Thyroid gland (tissue), 4 donors: ENCODE measurements at regions not wholly inside any gene's neighbourhood (a gene's known extent, or its start where the extent isn't known, plus 50 kb on each side); places are given as distances from the start of the nearest gene placed in this dataset.

Experiments used
- DNase-seq, 2 donors: peaks; one replicate each; pipeline ENCODE4 v3.0.0-alpha.2; 2019
- H3K27ac ChIP-seq, 3 donors: fragments of 200-600 bp; sonication (generic); 1 replicate in 2 of 3; 2 replicates in 1 of 3; pipeline ENCODE4 v1.5.1; 2016 to 2019; ENCODE audit warnings: mild to moderate bottlenecking in 1 of 3, moderate library complexity in 1 of 3
- H3K27me3 ChIP-seq: fragments of 200-600 bp; sonication (generic); one replicate; pipeline ENCODE4 v1.5.1; 2019
- H3K36me3 ChIP-seq, 2 donors: fragments of 200-600 bp; sonication (generic); one replicate each; pipeline ENCODE4 v1.5.1; 2016 to 2019
- H3K4me1 ChIP-seq, 2 donors: fragments of 200-600 bp; sonication (generic); one replicate each; pipeline ENCODE4 v1.5.1; 2017 to 2019
- H3K4me3 ChIP-seq, 3 donors: fragments of 200-600 bp; sonication (generic); replicated peaks in 1 of 3; 1 replicate in 2 of 3; 2 replicates in 1 of 3; pipeline ENCODE4 v1.5.1; 2016; ENCODE audit warnings: mild to moderate bottlenecking in 1 of 3
- H3K9me3 ChIP-seq: fragments of 200-600 bp; sonication (generic); one replicate; pipeline ENCODE4 v1.5.1; 2017
- POLR2A ChIP-seq, 2 donors: fragments of 450-650 bp; IDR thresholded peaks; one replicate each; pipeline ENCODE4 v1.6.1; 2017; ENCODE audit warnings: antibody characterized with exemption in 2 of 2, mild to moderate bottlenecking in 2 of 2, moderate library complexity in 1 of 2
- WGBS, 2 donors: methylation state at CpG; one replicate each; pipeline ENCODE4 v1.1.5; 2017; 5-methylcytosine and 5-hydroxymethylcytosine counted together
- intact Hi-C: fragments of 100-400 bp; cut with DNase I; formaldehyde crosslinking; loops from one replicate; pipeline ENCODE4 v1.15.1; 2023
- TF ChIP-seq, protein P1 (sequence below), 6 experiments: fragments of 200-600 bp in 3 of 6; fragments of 450-650 bp in 3 of 6; sonication (generic) in 3 of 6; IDR thresholded peaks; one replicate each; pipeline ENCODE4 v1.5.1; 2016 to 2019; ENCODE audit warnings: antibody characterized with exemption in 6 of 6, mild to moderate bottlenecking in 2 of 6, inconsistent platforms in 1 of 6, moderate library complexity in 1 of 6

DNA sequence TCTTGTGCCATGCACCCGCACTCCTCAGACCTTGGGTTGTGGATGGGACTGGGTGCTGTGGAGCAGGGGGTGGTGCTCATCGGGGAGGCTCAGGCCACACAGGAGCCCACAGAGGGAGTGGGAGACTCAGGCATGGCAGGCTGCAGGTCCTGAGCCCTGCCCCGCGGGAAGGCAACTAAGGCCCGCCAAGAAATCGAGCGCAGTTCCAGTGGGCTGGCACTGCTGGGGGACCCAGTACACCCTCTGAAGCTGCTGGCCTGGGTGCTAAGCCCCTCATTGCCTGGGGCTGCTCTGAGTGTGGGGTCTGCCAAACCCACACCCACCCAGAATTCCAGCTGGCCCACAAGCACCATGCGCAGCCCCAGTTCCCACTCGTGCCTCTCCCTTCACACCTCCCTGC lies 450.5 kb upstream of the FGF16 start:
- intact Hi-C loops, result no loop called here
- no peak overlapping the region for H3K27ac ChIP-seq
- no peak overlapping the region for H3K4me3 ChIP-seq
- 86% methylated on average over 1 of the region's 9 CpGs; no CpG with 5 or more reads in 1 of the 2 donors for WGBS, 2 donors
- no peaks in the 10 kb centered on the region for H3K27me3 ChIP-seq
- no peaks in the 10 kb centered on the region for H3K4me1 ChIP-seq
- no peaks in the 10 kb centered on the region for H3K36me3 ChIP-seq
- no peaks in the 10 kb centered on the region for H3K9me3 ChIP-seq
- TF ChIP-seq, protein P1, sequence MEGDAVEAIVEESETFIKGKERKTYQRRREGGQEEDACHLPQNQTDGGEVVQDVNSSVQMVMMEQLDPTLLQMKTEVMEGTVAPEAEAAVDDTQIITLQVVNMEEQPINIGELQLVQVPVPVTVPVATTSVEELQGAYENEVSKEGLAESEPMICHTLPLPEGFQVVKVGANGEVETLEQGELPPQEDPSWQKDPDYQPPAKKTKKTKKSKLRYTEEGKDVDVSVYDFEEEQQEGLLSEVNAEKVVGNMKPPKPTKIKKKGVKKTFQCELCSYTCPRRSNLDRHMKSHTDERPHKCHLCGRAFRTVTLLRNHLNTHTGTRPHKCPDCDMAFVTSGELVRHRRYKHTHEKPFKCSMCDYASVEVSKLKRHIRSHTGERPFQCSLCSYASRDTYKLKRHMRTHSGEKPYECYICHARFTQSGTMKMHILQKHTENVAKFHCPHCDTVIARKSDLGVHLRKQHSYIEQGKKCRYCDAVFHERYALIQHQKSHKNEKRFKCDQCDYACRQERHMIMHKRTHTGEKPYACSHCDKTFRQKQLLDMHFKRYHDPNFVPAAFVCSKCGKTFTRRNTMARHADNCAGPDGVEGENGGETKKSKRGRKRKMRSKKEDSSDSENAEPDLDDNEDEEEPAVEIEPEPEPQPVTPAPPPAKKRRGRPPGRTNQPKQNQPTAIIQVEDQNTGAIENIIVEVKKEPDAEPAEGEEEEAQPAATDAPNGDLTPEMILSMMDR (IDR thresholded peaks at IDR 0.05), result no peak
- no peak for DNase-seq

DNA sequence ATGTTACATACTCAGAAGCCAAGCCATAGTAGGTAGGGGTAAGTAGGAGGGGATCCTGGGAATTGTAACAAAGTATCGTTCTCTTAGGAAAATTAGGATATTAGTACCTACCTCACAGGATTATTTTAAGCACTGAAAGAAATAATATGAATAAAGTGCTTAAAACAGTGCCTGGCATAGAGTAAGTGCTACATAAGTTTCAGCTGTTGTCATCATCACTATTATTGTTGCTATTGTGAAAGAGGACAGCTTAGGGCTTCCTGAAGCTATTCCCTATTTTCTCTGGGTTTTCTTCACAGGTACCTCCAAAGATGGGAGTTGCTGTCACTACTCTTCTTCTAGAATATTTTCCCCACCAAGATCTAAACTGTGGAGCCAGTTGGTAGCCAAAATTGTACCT lies 443.7 kb upstream of the FGF16 start:
- no peaks in the 10 kb centered on the region for H3K9me3 ChIP-seq
- H3K27ac ChIP-seq, result no peak overlapping the region
- intact Hi-C loops, result no loop called here
- WGBS, 2 donors, result 63 to 95% methylated on average over 1 of the region's 1 CpG
- H3K27me3 ChIP-seq, result no peaks in the 10 kb centered on the region
- TF ChIP-seq, protein P1 (IDR thresholded peaks at IDR 0.05), result no peak
- TF ChIP-seq POLR2A (IDR thresholded peaks at IDR 0.05), result no peak
- H3K4me1 ChIP-seq, result no peaks in the 10 kb centered on the region
- DNase-seq, result no peak
- no peaks in the 10 kb centered on the region for H3K36me3 ChIP-seq
- H3K4me3 ChIP-seq, result no peak overlapping the region

DNA sequence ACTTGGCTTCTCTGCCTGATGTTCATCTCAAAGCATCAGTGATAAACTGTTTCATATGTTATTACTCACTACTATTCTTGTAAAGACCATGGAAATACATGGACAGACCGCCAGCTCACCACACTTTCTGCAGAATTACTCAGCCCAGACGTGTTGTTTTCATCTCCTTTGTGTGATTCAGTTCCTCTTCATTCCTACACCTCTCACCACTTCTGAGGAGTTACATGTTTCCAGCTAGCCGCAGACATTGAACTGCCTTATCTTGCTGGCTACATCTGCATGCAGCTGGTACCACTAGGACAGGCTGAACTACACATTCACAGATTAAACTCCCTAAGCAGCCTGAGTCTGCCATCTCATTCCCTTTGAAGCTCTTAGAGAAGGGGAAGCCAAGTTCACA lies 443.2 kb upstream of the FGF16 start:
- Histone ChIP-seq H3K9me3 (no peaks in the 10 kb centered on the region), H3K27ac (no peak overlapping the region), H3K4me3 (no peak overlapping the region), H3K27me3 (no peaks in the 10 kb centered on the region), H3K4me1 (no peaks in the 10 kb centered on the region), H3K36me3 (no peaks in the 10 kb centered on the region)
- no peak for TF ChIP-seq POLR2A (IDR thresholded peaks at IDR 0.05)
- TF ChIP-seq, protein P1 (IDR thresholded peaks at IDR 0.05), result no peak
- DNase-seq, result no peak
- WGBS, 2 donors, result 53 to 77% methylated on average over 3 of the region's 3 CpGs
- intact Hi-C loops, result no loop called here

DNA sequence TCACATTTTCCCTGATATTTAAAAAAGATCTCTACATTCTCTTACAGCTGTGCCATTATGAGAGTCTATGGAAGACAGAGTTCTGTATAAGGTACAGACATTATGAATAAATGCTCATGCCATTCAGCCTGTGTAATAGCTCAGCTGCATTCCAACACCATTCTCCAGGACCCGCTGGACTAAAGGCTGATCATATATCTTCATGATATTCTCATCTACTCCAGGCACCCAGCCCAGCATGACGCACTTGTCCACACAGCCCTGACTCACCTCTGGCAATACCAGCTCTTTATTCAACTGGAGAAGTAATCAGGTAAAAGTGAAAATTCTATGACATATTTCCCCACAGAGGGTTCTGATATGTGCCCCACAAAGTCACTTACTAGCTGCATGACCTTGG lies 437.5 kb upstream of the FGF16 start:
- intact Hi-C loops, result no loop called here
- WGBS, 2 donors, result 71 to 91% methylated on average over 2 of the region's 2 CpGs
- Histone ChIP-seq H3K27ac (no peak overlapping the region), H3K9me3 (no peaks in the 10 kb centered on the region), H3K4me3 (no peak overlapping the region), H3K27me3 (no peaks in the 10 kb centered on the region), H3K36me3 (no peaks in the 10 kb centered on the region), H3K4me1 (no peaks in the 10 kb centered on the region)
- no peak for TF ChIP-seq POLR2A (IDR thresholded peaks at IDR 0.05)
- TF ChIP-seq, protein P1 (IDR thresholded peaks at IDR 0.05), result no peak
- no peak for DNase-seq

DNA sequence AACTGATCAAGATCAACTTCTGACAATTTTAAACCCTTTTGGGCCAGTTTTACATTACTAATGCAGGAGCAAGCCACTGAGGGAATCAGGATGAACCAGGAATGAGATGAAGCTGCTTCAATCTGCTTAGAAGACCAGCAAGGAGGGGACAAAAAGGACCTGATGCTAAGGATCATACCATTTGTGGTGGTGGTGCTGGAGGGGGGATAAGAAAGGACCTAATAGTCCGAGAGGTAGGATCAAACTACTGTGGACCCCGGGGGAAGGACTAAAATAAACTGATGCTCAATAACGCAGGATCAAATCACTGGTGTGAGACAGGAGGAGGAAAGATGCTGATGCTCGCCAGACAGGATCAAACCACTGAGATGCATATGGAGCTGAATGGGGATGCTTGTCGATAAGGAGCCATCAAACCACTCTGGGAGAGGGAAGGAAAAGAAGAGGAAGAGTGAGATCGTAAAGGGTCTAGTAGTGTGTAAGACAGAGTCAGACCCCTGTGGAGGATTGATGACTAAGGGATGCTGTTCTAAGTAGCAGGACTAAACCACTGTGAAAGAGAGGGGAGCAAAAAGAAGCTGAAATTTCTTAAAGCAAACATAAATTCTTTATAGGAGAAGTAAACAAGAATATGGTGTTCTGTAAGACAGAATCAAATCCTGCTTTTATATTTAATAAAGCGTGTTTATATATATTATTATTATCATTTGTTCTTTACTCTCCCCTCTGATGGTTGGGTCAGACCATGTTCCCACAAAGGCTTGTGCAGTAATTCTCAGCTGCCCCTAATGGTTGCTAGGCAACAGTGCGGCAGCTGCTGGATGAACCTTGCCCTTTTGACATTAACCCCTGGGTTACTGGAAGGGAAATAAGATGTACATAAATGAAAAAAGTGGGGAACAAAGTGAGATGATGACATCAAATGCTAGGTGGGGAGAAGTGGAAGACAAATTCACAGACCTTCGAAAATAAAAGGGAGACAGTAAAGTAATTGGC lies 432.5 kb upstream of the FGF16 start:
- 22% methylated on average over 9 of the region's 9 CpGs for WGBS, 2 donors
- intact Hi-C loops, result no loop called here
- Histone ChIP-seq H3K9me3 (no peaks in the 10 kb centered on the region), H3K27me3 (no peaks in the 10 kb centered on the region), H3K36me3 (no peaks in the 10 kb centered on the region), H3K4me3 (no peak overlapping the region), H3K27ac (no peak overlapping the region), H3K4me1 (no peaks in the 10 kb centered on the region)
- no peak for DNase-seq
- TF ChIP-seq POLR2A (IDR thresholded peaks at IDR 0.05), result no peak
- TF ChIP-seq, protein P1 (IDR thresholded peaks at IDR 0.05), result no peak
